Neural cell (in vitro differentiated cells): ENCODE measurements at regions not wholly inside any gene's neighbourhood (a gene's known extent, or its start where the extent isn't known, plus 50 kb on each side); places are given as distances from the start of the nearest gene placed in this dataset.
"Not testable (repeated sequence)": the region's sequence is repeated elsewhere in the genome, so short reads cannot be mapped to it uniquely, and the experiment has no call there.

Experiments used
- H2AFZ ChIP-seq: fragments of 200-600, 300-800 bp; sonication (generic), shearing (Covaris generic); 2 replicates; pipeline ENCODE4 v1.6.0; 2014; ENCODE audit warnings: low read depth, mild to moderate bottlenecking, antibody characterized with exemption, low read length, moderate library complexity
- H3F3A ChIP-seq: fragments of 200-600 bp; shearing (Covaris generic); 2 replicates; pipeline ENCODE4 v1.6.1; 2016; ENCODE audit warnings: mild to moderate bottlenecking, moderate library complexity, mixed read lengths, antibody characterized with exemption, low read length; ENCODE audit not compliant: insufficient read depth, poor library complexity, severe bottlenecking
- H3K27ac ChIP-seq: fragments of 200-600, 300-800 bp; sonication (generic), shearing (Covaris generic); 2 replicates; pipeline ENCODE4 v1.5.1; 2014; ENCODE audit warnings: mild to moderate bottlenecking, low read length, moderate library complexity
- H3K27me3 ChIP-seq: fragments of 300-800, 200-600 bp; sonication (generic), shearing (Covaris generic); 2 replicates; pipeline ENCODE4 v1.6.0; 2014; ENCODE audit warnings: mild to moderate bottlenecking, low read depth, low read length, moderate library complexity; ENCODE audit not compliant: insufficient read depth
- H3K36me3 ChIP-seq: fragments of 300-800, 200-600 bp; sonication (generic), shearing (Covaris generic); 2 replicates; pipeline ENCODE4 v1.5.1; 2014; ENCODE audit warnings: mild to moderate bottlenecking, antibody characterized with exemption, low read length, moderate library complexity; ENCODE audit not compliant: insufficient read depth
- H3K4me2 ChIP-seq: fragments of 300-800, 200-600 bp; sonication (generic), shearing (Covaris generic); 2 replicates; pipeline ENCODE4 v1.6.0; 2014; ENCODE audit warnings: mild to moderate bottlenecking, low read length
- H3K4me3 ChIP-seq: fragments of 300-800, 200-600 bp; sonication (generic), shearing (Covaris generic); 2 replicates; pipeline ENCODE4 v1.5.1; 2014; ENCODE audit warnings: mild to moderate bottlenecking, low read length, moderate library complexity
- H3K79me2 ChIP-seq: fragments of 200-600 bp; shearing (Covaris generic); replicated peaks from 2 replicates; pipeline ENCODE4 v1.6.0; 2014; ENCODE audit warnings: mild to moderate bottlenecking, low read length, moderate library complexity; ENCODE audit not compliant: insufficient read depth
- H3K9ac ChIP-seq: fragments of 300-800, 200-600 bp; sonication (generic), shearing (Covaris generic); 2 replicates; pipeline ENCODE4 v1.6.1; 2016; ENCODE audit warnings: mild to moderate bottlenecking, low read length, mixed read lengths
- H3K9me2 ChIP-seq: fragments of 200-600 bp; shearing (Covaris generic); 2 replicates; pipeline ENCODE4 v1.6.1; 2016; ENCODE audit warnings: mild to moderate bottlenecking, low read length, mixed read lengths; ENCODE audit not compliant: insufficient read depth
- H3K9me3 ChIP-seq: fragments of 200-600, 300-800 bp; sonication (generic), shearing (Covaris generic); 2 replicates; pipeline ENCODE4 v1.6.1; 2016; ENCODE audit warnings: mild to moderate bottlenecking, mixed run types, low read length, moderate library complexity, mixed read lengths
- H4K20me1 ChIP-seq: fragments of 200-600 bp; shearing (Covaris generic); 2 replicates; pipeline ENCODE4 v1.6.1; 2016; ENCODE audit warnings: mild to moderate bottlenecking, mixed run types; ENCODE audit not compliant: insufficient read depth
- EP300 ChIP-seq: fragments of 450-650 bp; conservative IDR thresholded peaks from 2 replicates; pipeline ENCODE4 v1.6.1; 2014; ENCODE audit warnings: antibody characterized with exemption, mild to moderate bottlenecking, moderate library complexity; ENCODE audit not compliant: poor library complexity, severe bottlenecking
- EZH2 ChIP-seq: fragments of 200-600, 300-800 bp; shearing (Covaris generic), sonication (generic); IDR thresholded peaks from 2 replicates; pipeline ENCODE4 v1.6.1; 2014; ENCODE audit warnings: antibody characterized with exemption, low read length, borderline replicate concordance, mild to moderate bottlenecking; ENCODE audit not compliant: insufficient read depth, poor library complexity, severe bottlenecking
- MXI1 ChIP-seq: fragments of 450-650 bp; conservative IDR thresholded peaks from 2 replicates; pipeline ENCODE4 v1.6.1; 2014; ENCODE audit warnings: antibody characterized with exemption, mild to moderate bottlenecking; ENCODE audit not compliant: poor library complexity, severe bottlenecking
- POLR2AphosphoS5 ChIP-seq: IDR thresholded peaks from 2 replicates; pipeline ENCODE4 v1.6.1; 2012
- RAD21 ChIP-seq: fragments of 450-650 bp; conservative IDR thresholded peaks from 2 replicates; pipeline ENCODE4 v1.6.1; 2014; ENCODE audit warnings: antibody characterized with exemption, mild to moderate bottlenecking, moderate library complexity
- SMC3 ChIP-seq: fragments of 450-650 bp; conservative IDR thresholded peaks from 2 replicates; pipeline ENCODE4 v1.6.1; 2014; ENCODE audit warnings: antibody characterized with exemption, mild to moderate bottlenecking, moderate library complexity; ENCODE audit not compliant: poor library complexity
- TAF1 ChIP-seq: IDR thresholded peaks from 2 replicates; pipeline ENCODE4 v1.6.1; 2012; ENCODE audit warnings: low read depth
- TF ChIP-seq, protein P1 (sequence below): IDR thresholded peaks from 2 replicates; pipeline ENCODE4 v1.6.1; 2012; ENCODE audit warnings: borderline replicate concordance
- TF ChIP-seq, protein P2 (sequence below): fragments of 450-650 bp; IDR thresholded peaks from 2 replicates; pipeline ENCODE4 v1.5.1; 2014; ENCODE audit warnings: antibody characterized with exemption, mild to moderate bottlenecking, moderate library complexity; ENCODE audit not compliant: poor library complexity, severe bottlenecking

- Histone ChIP-seq H3K27ac (no peak overlapping the region), H3K9me3 (no peaks in the 10 kb centered on the region), H3K36me3 (no peaks in the 10 kb centered on the region), H3K4me2 (no peak overlapping the region), H3K9ac (no peak overlapping the region), H4K20me1 (no peaks in the 10 kb centered on the region), H3K79me2 (no peaks in the 10 kb centered on the region), H2AFZ (no peak overlapping the region), H3K4me3 (no peak overlapping the region), H3K27me3 (no peaks in the 10 kb centered on the region), H3F3A (no peaks in the 10 kb centered on the region), H3K9me2 (no peaks in the 10 kb centered on the region)
- TF ChIP-seq POLR2AphosphoS5 (no peak), SMC3 (no peak), MXI1 (no peak), EP300 (no peak), RAD21 (no peak), TAF1 (no peak), EZH2 (no peak)
- TF ChIP-seq, protein P1, sequence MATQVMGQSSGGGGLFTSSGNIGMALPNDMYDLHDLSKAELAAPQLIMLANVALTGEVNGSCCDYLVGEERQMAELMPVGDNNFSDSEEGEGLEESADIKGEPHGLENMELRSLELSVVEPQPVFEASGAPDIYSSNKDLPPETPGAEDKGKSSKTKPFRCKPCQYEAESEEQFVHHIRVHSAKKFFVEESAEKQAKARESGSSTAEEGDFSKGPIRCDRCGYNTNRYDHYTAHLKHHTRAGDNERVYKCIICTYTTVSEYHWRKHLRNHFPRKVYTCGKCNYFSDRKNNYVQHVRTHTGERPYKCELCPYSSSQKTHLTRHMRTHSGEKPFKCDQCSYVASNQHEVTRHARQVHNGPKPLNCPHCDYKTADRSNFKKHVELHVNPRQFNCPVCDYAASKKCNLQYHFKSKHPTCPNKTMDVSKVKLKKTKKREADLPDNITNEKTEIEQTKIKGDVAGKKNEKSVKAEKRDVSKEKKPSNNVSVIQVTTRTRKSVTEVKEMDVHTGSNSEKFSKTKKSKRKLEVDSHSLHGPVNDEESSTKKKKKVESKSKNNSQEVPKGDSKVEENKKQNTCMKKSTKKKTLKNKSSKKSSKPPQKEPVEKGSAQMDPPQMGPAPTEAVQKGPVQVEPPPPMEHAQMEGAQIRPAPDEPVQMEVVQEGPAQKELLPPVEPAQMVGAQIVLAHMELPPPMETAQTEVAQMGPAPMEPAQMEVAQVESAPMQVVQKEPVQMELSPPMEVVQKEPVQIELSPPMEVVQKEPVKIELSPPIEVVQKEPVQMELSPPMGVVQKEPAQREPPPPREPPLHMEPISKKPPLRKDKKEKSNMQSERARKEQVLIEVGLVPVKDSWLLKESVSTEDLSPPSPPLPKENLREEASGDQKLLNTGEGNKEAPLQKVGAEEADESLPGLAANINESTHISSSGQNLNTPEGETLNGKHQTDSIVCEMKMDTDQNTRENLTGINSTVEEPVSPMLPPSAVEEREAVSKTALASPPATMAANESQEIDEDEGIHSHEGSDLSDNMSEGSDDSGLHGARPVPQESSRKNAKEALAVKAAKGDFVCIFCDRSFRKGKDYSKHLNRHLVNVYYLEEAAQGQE = no peak
- TF ChIP-seq, protein P2, sequence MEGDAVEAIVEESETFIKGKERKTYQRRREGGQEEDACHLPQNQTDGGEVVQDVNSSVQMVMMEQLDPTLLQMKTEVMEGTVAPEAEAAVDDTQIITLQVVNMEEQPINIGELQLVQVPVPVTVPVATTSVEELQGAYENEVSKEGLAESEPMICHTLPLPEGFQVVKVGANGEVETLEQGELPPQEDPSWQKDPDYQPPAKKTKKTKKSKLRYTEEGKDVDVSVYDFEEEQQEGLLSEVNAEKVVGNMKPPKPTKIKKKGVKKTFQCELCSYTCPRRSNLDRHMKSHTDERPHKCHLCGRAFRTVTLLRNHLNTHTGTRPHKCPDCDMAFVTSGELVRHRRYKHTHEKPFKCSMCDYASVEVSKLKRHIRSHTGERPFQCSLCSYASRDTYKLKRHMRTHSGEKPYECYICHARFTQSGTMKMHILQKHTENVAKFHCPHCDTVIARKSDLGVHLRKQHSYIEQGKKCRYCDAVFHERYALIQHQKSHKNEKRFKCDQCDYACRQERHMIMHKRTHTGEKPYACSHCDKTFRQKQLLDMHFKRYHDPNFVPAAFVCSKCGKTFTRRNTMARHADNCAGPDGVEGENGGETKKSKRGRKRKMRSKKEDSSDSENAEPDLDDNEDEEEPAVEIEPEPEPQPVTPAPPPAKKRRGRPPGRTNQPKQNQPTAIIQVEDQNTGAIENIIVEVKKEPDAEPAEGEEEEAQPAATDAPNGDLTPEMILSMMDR = no peak
Measured at GRCh38 chrX:88284844-88285243, 462.2 kb upstream of the CPXCR1 start.

- not testable (repeated sequence) for H4K20me1 ChIP-seq, H3K9me2 ChIP-seq, H3K9ac ChIP-seq, H3K27ac ChIP-seq, H3K4me3 ChIP-seq, H3F3A ChIP-seq, H3K4me2 ChIP-seq, H3K27me3 ChIP-seq, H3K9me3 ChIP-seq, H2AFZ ChIP-seq, H3K36me3 ChIP-seq, H3K79me2 ChIP-seq
Measured at GRCh38 chrX:88313972-88314371, 433.1 kb upstream of the CPXCR1 start.

DNA sequence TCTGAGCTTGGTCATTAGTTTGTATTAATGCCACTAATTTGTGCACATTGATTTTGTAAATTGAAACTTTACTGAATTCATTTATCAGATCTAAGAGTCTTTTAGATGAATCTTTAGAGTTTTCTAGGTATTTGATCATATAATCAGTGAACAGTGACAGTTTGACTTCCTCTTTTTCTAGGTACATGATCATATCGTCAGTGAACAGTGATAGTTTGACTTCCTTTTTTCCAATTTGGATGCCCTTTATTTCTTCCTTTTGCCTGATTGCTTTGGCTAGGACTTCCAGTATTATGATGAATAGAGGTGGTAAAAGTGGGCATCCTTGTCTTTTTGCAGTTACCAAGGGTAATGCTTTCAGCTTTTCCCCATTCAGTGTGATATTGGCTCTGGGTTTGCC, 421.4 kb upstream of the CPXCR1 start:
- TF ChIP-seq RAD21 (no peak), EZH2 (no peak)
- TF ChIP-seq, protein P2 = no peak
- Histone ChIP-seq H3K27ac (no peak overlapping the region), H3K79me2 (no peaks in the 10 kb centered on the region), H4K20me1 (no peaks in the 10 kb centered on the region), H3K4me2 (no peak overlapping the region), H3K9me2 (no peaks in the 10 kb centered on the region), H3F3A (no peaks in the 10 kb centered on the region), H3K9me3 (no peaks in the 10 kb centered on the region), H3K9ac (no peak overlapping the region), H3K27me3 (no peaks in the 10 kb centered on the region), H3K4me3 (no peak overlapping the region), H3K36me3 (no peaks in the 10 kb centered on the region), H2AFZ (no peak overlapping the region)
